T-helper 17 cell (primary cell): ENCODE measurements at regions not wholly inside any gene's neighbourhood (a gene's known extent, or its start where the extent isn't known, plus 50 kb on each side); places are given as distances from the start of the nearest gene placed in this dataset.

Experiments
- ATAC-seq: fragments of 150-1000 bp; cut with Tn5 transposase; 2 replicates; pipeline ENCODE4 v1.10.0; 2021; ENCODE audit warnings: mild to moderate bottlenecking, moderate library complexity
- DNase-seq, 3 donors: peaks; one replicate each; pipeline versions ENCODE4 v3.0.0 to v3.0.0-alpha.2; 2020 to 2021
- H3K9me3 ChIP-seq: one replicate; pipeline ENCODE4 v1.7.0; 2013; ENCODE audit warnings: low read length, mild to moderate bottlenecking; ENCODE audit not compliant: control insufficient read depth, poor library complexity, severe bottlenecking
- H3K27ac Mint-ChIP-seq: one replicate; pipeline ENCODE4 v1.8.0; 2022; ENCODE audit warnings: mild to moderate bottlenecking, moderate library complexity, mixed read lengths
- H3K27me3 Mint-ChIP-seq: one replicate; pipeline ENCODE4 v1.8.0; 2022; ENCODE audit warnings: mixed read lengths
- H3K36me3 Mint-ChIP-seq: one replicate; pipeline ENCODE4 v1.8.0; 2022; ENCODE audit warnings: low read depth, mixed read lengths
- H3K4me1 Mint-ChIP-seq: one replicate; pipeline ENCODE4 v1.8.0; 2022; ENCODE audit warnings: mild to moderate bottlenecking, mixed read lengths
- H3K4me3 Mint-ChIP-seq: one replicate; pipeline ENCODE4 v1.8.0; 2022; ENCODE audit warnings: mild to moderate bottlenecking, moderate library complexity, mixed read lengths

- ATAC-seq, result no peak
- H3K9me3 ChIP-seq, result no peaks in the 10 kb centered on the region
Observed at GRCh38 chr5:5675511-5675910, 253.0 kb downstream of the ICE1 start.

GRCh38 chr5:5671823-5672222, 249.3 kb downstream of the ICE1 start:
- H3K27ac Mint-ChIP-seq, result no peak overlapping the region
- no peaks in the 10 kb centered on the region for H3K4me1 Mint-ChIP-seq
- H3K4me3 Mint-ChIP-seq, result no peak overlapping the region
- H3K36me3 Mint-ChIP-seq, result no peaks in the 10 kb centered on the region
- no peak for ATAC-seq
- no peak for DNase-seq
- no peaks in the 10 kb centered on the region for H3K9me3 ChIP-seq
- peaks cover 7% of the 10 kb centered on the region for H3K27me3 Mint-ChIP-seq

More at GRCh38 chr5:5675511-5675910, 253.0 kb downstream of the ICE1 start:
- Mint-ChIP-seq H3K4me3 (no peak overlapping the region), H3K27ac (no peak overlapping the region), H3K27me3 (peaks cover 7% of the 10 kb centered on the region), H3K4me1 (no peaks in the 10 kb centered on the region), H3K36me3 (no peaks in the 10 kb centered on the region)
- DNase-seq, result no peak

DNA sequence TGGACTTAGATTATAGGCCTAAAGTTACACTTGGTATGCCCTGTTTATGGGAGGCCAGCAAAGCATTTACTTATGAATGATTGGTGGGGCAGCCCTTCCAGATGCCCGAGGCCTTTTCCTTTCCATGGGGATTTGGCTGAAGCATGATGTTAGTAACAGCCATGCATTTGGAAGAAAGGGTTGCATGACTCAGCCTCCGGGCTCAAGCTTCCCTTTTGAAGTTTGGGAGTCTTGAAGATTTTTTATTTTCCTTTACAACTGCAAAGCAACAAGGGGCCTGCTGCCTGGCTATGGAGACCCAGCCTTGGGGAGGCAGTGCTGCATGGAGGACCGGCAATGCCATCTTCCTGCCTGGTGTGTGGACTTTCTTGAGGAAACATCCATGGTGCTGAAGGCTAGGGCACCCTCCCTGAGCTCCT, 244.7 kb downstream of the ICE1 start:
- H3K9me3 ChIP-seq, result no peaks in the 10 kb centered on the region
- no peaks in the 10 kb centered on the region for H3K36me3 Mint-ChIP-seq
- DNase-seq (no peak), ATAC-seq (no peak)
- no peak overlapping the region for H3K4me3 Mint-ChIP-seq
- no peak overlapping the region for H3K27ac Mint-ChIP-seq
- H3K27me3 Mint-ChIP-seq, result peaks cover 17% of the 10 kb centered on the region
- no peaks in the 10 kb centered on the region for H3K4me1 Mint-ChIP-seq

- H3K4me3 Mint-ChIP-seq, result no peak overlapping the region
- H3K36me3 Mint-ChIP-seq, result no peaks in the 10 kb centered on the region
- H3K27me3 Mint-ChIP-seq, result peaks cover 23% of the 10 kb centered on the region
- H3K27ac Mint-ChIP-seq, result no peak overlapping the region
- H3K9me3 ChIP-seq, result no peaks in the 10 kb centered on the region
- no peak for DNase-seq
- ATAC-seq, result no peak
- H3K4me1 Mint-ChIP-seq, result no peaks in the 10 kb centered on the region
Observed at GRCh38 chr5:5666369-5666768, 243.9 kb downstream of the ICE1 start.

GRCh38 chr5:5666076-5666365, 243.5 kb downstream of the ICE1 start:
- ATAC-seq, result no peak
- H3K27me3 Mint-ChIP-seq, result peaks cover 23% of the 10 kb centered on the region

GRCh38 chr5:5665225-5666075, 243.0 kb downstream of the ICE1 start:
- no peaks in the 10 kb centered on the region for H3K9me3 ChIP-seq
- H3K27me3 Mint-ChIP-seq, result peaks cover 20% of the 10 kb centered on the region
- no peak overlapping the region for H3K4me3 Mint-ChIP-seq
- no peak for DNase-seq
- no peaks in the 10 kb centered on the region for H3K36me3 Mint-ChIP-seq
- no peaks in the 10 kb centered on the region for H3K4me1 Mint-ChIP-seq
- H3K27ac Mint-ChIP-seq, result no peak overlapping the region
- no peak for ATAC-seq

More at GRCh38 chr5:5666076-5666365, 243.5 kb downstream of the ICE1 start:
- H3K36me3 Mint-ChIP-seq, result no peaks in the 10 kb centered on the region
- no peaks in the 10 kb centered on the region for H3K9me3 ChIP-seq
- no peak for DNase-seq
- H3K27ac Mint-ChIP-seq, result no peak overlapping the region
- no peaks in the 10 kb centered on the region for H3K4me1 Mint-ChIP-seq
- no peak overlapping the region for H3K4me3 Mint-ChIP-seq

DNA sequence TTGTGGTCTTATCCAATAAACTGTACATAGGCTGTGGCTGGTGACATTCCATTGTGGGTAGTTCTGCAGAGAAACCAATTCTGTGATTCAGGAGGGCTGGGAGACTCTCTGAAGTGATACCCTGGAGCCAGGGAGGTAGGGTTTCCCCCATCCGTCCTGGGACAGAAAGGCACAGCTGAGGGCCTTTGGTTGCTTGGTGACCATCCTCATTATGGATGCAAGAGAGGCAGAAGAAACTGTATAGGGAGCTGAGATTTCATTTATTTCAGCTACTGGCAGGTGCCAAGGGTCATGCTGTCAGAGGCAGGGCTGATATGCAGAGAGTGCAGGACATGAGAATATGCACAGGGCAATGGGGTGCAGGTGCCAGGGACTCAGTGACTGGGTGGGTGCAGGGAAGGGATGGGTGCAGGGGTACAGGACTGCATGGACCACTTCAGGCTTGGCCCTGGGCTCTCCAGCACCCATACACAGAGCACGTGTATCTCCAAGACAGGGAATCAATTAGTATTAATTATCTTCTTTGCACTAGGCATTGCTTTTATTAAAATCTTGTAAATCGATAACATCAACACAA, 236.5 kb downstream of the ICE1 start:
- no peak overlapping the region for H3K4me3 Mint-ChIP-seq
- H3K36me3 Mint-ChIP-seq, result no peaks in the 10 kb centered on the region
- H3K4me1 Mint-ChIP-seq, result no peaks in the 10 kb centered on the region
- peaks cover 51% of the 10 kb centered on the region for H3K27me3 Mint-ChIP-seq
- DNase-seq (no peak), ATAC-seq (no peak)
- H3K9me3 ChIP-seq, result no peaks in the 10 kb centered on the region
- H3K27ac Mint-ChIP-seq, result no peak overlapping the region

DNA sequence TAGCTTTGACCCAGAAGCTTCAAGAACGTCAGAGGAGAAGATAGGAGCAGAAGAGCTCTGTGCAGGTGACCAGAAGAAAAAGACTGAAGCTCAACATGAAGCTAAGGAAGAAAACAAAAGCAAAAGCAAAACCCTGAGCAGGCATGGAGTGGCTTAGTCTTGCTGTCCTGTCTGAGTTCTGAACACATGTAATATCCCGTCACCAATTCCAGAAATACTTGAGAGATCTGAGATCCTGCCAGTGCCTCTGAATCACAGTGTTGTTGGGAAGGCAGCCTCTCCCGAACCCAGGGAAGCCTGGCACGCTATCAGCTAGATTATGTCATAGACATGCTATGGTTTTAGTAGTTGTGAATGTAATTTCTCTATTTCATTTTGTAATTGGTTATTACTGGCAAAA, 235.7 kb downstream of the ICE1 start:
- Mint-ChIP-seq H3K36me3 (no peaks in the 10 kb centered on the region), H3K27ac (no peak overlapping the region)
- no peak for ATAC-seq

DNA sequence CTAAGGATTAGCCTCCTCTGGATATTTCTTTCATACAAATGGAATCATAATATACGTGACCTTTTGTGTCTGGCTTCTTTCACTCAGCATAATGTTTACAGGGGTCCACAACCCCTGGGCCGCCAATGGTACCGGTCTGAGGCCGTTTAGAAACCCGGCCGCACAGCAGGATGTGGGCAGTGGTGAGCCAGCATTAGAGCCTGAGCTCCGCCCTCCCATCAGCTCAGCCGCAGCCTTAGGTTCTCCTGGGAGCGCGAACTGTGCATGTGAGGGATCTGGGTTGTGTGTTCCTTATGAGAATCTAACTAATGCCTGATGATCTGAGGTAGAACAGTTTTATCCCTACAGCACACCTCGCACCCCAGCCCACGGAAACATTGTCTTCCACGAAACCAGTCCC, 229.7 kb downstream of the ICE1 start:
- Mint-ChIP-seq H3K27ac (no peak overlapping the region), H3K36me3 (no peaks in the 10 kb centered on the region), H3K4me3 (no peak overlapping the region), H3K4me1 (no peaks in the 10 kb centered on the region), H3K27me3 (peaks cover 19% of the 10 kb centered on the region)
- no peaks in the 10 kb centered on the region for H3K9me3 ChIP-seq
- DNase-seq (no peak), ATAC-seq (no peak)

More for the DNA sequence above, 235.7 kb downstream of the ICE1 start:
- H3K27me3 Mint-ChIP-seq, result peaks cover 51% of the 10 kb centered on the region
- H3K4me1 Mint-ChIP-seq, result no peaks in the 10 kb centered on the region
- no peak for DNase-seq
- H3K9me3 ChIP-seq, result no peaks in the 10 kb centered on the region
- H3K4me3 Mint-ChIP-seq, result no peak overlapping the region

DNA sequence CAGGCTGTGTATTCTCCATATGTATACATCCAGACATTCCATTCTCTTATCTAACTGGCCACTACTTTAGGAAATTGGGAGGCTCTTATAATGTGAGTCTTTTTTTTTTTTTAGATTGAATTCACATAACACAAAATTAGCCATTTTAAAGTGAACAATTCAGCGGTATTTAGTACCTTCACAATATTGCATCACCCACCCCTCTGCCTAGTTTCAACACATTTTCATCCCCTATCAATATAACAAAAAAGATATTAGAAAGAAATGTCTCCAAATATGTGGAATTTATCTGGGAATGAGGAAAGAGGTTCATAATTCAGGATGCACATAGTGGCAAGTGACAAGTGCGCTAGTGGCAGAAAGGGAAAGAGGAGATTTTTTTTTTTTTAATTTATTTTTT, 228.5 kb downstream of the ICE1 start:
- Mint-ChIP-seq H3K27me3 (peaks cover 10% of the 10 kb centered on the region), H3K36me3 (no peaks in the 10 kb centered on the region), H3K4me3 (no peak overlapping the region), H3K27ac (no peak overlapping the region), H3K4me1 (no peaks in the 10 kb centered on the region)
- ATAC-seq, result no peak
- no peak for DNase-seq
- no peaks in the 10 kb centered on the region for H3K9me3 ChIP-seq

DNA sequence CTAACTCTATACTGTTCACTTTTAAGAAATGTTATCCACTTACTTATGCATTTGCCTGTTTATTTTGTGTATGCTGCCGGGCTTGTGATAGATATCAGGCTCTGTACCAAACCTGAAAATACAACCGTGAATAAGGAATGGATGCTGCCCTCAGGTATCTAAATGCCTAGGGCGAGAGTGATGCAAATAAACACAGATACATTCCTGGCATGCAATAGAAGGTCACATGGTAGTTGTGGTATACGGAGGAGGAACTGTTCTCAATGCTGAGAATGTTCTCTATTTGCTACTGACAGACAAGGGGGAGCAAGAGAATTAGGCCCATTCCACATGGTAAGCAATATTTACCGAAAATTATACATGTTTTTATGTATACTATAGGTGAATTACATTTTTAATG, 227.8 kb downstream of the ICE1 start:
- no peak for DNase-seq
- Mint-ChIP-seq H3K27ac (no peak overlapping the region), H3K27me3 (peaks cover 7% of the 10 kb centered on the region), H3K4me3 (no peak overlapping the region), H3K4me1 (no peaks in the 10 kb centered on the region), H3K36me3 (no peaks in the 10 kb centered on the region)
- H3K9me3 ChIP-seq, result no peaks in the 10 kb centered on the region
- no peak for ATAC-seq

GRCh38 chr5:5649641-5650040, 227.2 kb downstream of the ICE1 start:
- ATAC-seq (no peak), DNase-seq (no peak)
- Mint-ChIP-seq H3K4me1 (no peaks in the 10 kb centered on the region), H3K36me3 (no peaks in the 10 kb centered on the region), H3K27ac (no peak overlapping the region), H3K4me3 (no peak overlapping the region), H3K27me3 (peaks cover 1% of the 10 kb centered on the region)
- no peaks in the 10 kb centered on the region for H3K9me3 ChIP-seq

- no peak overlapping the region for H3K27ac Mint-ChIP-seq
- H3K4me3 Mint-ChIP-seq, result no peak overlapping the region
- H3K9me3 ChIP-seq, result no peaks in the 10 kb centered on the region
- no peak for ATAC-seq
- H3K27me3 Mint-ChIP-seq, result no peaks in the 10 kb centered on the region
- no peaks in the 10 kb centered on the region for H3K36me3 Mint-ChIP-seq
- no peaks in the 10 kb centered on the region for H3K4me1 Mint-ChIP-seq
- no peak for DNase-seq
Observed at GRCh38 chr5:5648694-5649093, 226.2 kb downstream of the ICE1 start.

- Mint-ChIP-seq H3K4me3 (no peak overlapping the region), H3K27me3 (peaks cover 12% of the 10 kb centered on the region), H3K27ac (no peak overlapping the region), H3K4me1 (no peaks in the 10 kb centered on the region), H3K36me3 (no peaks in the 10 kb centered on the region)
- ATAC-seq, result no peak
- H3K9me3 ChIP-seq, result no peaks in the 10 kb centered on the region
- no peak for DNase-seq
Observed at GRCh38 chr5:5645891-5646290, 223.4 kb downstream of the ICE1 start.
